HG03354 (cell line): ENCODE measurements at regions not wholly inside any gene's neighbourhood (a gene's known extent, or its start where the extent isn't known, plus 50 kb on each side); places are given as distances from the start of the nearest gene placed in this dataset.
"Not testable (repeated sequence)": the region's sequence is repeated elsewhere in the genome, so short reads cannot be mapped to it uniquely, and the experiment has no call there.

ENCODE experiments used
- ATAC-seq: cut with Tn5 transposase; IDR thresholded peaks from one replicate; pipeline ENCODE4 v1.9.1; 2021; ENCODE audit warnings: mild to moderate bottlenecking; ENCODE audit not compliant: unreplicated experiment, poor library complexity, severe bottlenecking

DNA sequence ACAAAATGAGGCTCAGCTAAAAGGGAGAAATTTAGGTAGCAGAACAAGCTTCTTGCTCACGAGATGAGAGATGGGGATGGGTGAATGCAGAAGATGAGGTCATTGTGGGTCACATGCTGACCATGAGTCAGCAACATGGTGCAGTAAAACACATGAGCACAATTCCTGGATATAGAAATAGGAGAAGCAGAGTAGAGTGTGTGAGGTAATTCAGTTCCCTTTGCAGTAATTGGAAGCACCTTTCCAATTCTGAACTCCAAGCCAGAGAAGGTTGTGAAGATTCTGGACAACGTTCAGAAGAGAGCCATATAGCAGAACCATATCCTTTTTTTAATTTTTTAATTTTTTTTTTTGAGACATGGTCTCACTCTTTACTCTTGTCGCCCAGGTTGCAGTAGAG is 62.0 kb upstream of the LMNTD1 start:
- no peak for ATAC-seq

DNA sequence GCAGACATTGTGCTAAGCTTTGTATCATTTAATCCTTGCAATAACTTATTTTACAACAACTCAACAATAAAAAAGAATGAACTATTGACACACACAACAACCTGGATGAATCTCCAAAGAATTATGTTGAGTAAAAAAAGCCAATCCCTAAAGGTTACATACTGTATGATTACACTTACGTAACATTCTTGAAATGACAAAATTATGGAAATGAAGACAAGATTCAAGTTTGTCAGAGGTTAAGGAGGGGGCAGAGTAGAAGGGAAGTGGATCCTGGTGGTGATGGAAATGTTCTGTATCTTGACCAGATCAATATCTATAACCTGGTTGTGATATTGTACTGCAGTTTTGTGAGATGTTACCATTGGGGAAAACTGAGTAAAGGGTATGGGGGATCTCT is 63.2 kb upstream of the LMNTD1 start:
- no peak for ATAC-seq

DNA sequence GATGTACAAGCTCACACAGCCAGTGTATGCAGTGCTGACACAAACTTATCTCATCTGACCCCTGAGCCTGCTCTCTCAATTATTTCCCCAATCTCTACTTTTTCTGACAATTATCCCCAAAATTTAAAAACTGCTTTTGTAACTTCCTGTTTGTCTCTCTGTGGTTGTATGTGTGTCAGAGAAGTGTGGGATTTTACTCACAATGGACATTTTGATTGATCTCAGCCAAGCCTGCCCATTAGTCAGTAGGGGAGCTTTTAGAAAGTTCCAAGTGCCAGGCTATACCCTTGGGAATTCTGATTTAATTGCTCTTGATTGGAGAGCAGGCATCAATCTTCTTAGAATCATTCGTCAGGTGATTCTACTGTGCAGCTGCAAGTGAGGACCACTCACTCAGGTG is 64.9 kb upstream of the LMNTD1 start:
- ATAC-seq, result no peak

DNA sequence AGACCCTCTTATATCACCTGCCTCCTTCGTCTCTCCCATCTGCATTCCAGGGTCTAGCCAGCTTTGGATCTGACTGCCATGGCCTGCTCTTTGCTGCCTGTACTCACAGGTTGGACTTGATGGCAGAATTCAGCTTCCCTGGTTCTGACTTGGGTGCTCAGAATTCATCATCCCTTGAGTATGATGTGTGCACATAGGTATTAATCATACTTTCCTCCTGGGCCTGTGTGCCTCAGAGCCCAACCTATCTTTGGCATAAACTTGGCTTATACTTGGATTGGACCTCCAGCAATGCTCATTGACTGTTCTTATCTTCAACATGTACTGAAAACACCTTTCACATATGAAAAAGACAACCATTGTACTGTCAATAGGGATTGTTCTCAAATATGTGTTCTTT is 70.7 kb upstream of the LMNTD1 start:
- ATAC-seq, result no peak

DNA sequence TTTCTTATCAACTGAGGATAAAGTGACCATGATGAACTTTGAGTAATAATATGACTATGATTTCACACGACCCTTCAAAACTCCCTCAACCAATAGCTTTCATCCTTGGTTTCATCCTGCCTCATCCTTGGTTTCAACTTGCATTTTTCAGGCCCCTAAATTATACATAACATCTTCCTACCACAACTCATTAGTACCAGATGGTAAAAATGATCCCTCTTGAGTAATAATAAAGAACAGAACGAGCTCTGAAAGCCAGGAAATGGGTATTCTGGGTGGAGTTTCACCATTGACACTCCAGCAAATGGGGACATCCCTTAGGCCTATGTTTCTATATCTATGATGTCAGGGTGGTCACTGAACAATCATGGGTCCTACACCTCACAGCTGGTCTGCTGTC is 72.1 kb upstream of the LMNTD1 start:
- ATAC-seq, result no peak

DNA sequence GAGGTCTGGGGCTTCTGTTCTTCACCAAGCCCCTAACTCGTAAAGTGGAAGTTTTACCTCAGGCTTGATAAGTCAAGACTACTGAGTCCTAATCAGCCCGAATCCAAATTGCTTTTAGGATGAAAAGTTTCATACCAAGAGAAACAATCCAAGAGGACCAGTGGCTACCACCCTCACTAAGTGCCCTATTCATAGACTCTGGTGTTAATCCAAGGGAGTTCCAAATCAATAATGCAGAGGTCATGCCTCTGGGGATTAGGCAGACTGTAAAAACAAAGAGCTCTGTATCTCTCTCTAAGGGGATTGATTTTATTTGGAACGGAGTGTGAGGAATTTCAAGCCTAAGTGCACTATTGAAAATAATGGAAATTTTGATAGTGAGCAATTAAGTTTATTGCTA is 76.3 kb upstream of the LMNTD1 start:
- no peak for ATAC-seq

DNA sequence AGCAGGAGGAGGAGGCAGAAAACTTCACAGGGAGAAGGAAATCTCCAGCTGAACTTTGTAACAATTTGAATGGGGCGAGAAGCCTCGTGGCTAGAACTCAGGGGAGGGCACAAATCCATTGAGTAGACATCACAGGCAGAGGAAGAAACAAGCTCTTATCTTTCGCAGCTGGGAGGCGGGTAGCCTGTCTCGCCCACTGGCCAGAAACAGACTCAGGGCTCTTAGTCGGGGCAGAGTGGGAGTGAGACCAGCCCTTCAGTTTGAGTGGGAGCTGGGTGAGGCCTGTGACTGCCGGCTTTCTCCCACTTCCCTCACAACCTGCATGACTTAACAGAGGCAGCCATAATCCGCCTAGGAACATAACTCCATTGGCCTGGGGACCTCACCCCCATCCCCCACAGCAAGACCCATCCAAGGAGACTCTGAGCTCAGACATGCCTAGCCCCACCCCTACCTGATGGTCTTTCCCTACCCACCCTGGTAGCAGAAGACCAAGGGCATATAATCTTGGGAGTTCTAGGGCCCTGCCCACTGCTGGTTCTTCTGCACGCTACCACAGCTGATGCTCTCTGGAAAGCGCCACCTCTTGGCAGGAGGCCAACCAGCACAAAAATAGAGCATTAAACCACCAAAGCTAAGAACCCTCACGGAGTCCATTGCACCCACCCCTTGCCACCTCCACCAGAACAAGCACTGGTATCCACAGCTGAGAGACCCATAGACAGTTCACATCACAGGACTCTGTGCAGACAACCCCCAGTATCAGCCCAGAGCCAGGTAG is 77.8 kb upstream of the LMNTD1 start:
- not testable (repeated sequence) for ATAC-seq

DNA sequence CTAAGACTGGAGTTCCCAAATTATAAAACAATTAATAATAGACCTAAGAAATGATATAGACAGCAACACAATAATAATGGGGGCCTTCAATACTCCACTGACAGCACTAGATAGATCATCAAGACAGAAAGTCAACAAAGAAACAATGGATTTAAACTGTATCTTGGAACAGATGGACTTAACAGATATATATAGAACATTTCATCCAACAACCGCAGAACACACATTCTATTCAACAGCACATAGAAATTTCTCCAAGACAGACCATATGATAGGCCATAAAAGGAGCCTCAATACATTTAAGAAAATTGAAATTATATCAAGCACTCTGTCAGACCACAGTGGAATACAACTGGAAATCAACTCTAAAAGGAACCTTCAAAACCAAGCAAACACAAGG is 80.1 kb upstream of the LMNTD1 start:
- not testable (repeated sequence) for ATAC-seq

DNA sequence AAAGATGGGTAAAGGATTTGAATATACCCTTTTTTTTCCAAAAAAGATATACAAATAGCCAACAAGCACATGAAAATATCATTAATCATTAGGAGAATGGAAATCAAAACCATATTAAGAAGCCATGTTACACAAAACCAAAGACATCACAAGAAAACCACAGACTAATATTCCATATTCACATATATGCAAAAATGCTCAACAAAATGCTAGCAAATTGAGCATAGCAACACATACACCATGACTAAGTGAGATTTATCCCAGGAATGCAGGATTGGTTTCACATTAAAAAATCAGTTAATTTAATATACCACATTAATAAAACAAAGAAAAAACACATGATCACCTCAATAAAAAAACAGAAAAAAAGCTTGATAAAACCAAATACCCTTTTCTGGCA is 84.7 kb upstream of the LMNTD1 start:
- ATAC-seq, result no peak

DNA sequence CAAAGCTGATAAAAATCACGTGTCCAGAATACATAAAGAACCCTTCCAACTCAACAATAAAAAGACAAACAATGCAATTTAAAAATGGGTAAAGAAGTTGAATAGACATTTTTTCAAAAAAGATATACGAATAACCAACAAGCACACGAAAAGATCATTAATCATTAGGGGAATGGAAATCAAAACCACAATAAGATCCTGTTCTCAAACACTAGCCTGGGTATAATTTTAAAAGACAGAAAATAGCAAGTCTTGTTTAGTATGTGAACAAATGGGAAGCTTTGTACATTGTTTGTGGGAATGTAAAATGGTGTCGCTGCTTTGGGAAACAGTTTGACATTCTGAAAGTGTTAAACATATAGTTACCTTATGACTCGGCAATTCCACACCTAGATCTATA is 86.3 kb upstream of the LMNTD1 start:
- no peak for ATAC-seq

DNA sequence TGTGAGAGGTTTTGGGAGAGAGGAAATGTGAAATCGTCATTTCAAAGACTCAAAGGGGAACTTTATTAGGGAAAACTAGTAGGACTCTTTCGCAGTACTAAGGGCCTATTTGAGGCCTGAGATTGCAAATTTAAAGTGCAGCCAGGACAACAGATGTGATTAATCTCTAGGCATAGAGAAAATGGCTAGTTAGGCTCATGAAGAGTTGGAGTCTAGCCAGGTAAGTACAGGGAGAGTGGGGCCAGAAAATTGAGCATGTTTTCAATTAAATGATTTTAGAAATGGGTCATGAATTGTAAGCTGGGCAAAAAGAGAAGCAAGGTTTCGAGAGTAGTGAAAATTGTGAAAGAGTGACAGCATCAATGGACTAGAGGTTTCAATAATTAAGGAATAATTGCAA is 91.9 kb upstream of the LMNTD1 start:
- ATAC-seq, result no peak

DNA sequence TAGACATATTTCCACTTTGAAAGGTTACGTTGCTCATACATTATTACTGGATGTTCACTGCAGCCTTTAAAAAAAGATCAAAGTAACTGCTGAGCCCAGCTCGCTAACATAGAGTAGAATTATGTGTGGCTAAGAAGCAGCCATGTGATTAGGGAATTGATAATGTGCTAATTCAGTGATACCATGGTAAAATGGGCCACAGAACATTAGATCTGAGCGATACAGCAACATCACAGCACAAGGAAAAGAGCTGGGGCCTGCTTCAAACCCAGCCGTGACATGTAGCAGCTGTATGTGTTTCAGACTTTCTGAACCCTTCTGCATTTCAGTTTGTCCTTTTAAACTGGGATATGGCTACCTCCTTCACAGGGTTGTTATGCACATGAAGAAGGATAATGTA is 92.3 kb upstream of the LMNTD1 start:
- ATAC-seq, result no peak

DNA sequence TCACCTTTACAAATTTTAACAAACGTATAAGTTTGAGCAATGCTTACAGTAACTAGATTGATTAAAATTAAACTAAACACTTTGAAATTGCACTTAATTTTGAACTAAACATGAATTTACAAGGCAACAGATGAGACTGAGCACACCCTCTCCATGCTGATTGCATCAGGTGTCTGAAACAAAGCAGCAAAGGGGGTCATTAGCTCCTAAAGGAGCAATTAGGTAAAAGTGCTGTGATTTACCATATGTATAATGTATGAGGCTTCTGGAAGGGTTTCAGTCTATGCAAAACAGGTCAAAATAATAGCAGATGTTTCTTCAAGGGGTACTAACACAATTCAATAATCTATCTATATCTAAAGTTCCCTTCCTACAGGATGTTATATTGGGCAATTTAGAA is 98.8 kb upstream of the LMNTD1 start:
- no peak for ATAC-seq

DNA sequence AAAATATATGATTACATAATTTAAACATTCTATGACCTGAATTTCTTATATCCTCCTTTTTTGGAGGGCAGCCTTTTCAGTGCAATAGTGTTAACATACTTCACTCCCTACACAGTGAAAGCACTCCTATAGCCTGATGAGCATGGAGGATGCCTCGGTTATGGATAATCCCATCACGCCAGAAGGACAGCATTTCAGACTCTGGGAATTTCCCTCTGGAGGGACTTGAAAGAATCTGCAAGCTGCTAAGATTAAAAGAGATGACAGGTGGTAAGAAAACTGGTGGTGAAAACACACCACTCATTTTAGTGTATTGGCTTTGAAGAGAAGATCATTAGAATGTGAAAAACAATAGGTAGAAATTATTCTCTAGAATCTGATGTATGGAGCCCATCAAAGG is 99.3 kb upstream of the LMNTD1 start:
- no peak for ATAC-seq

DNA sequence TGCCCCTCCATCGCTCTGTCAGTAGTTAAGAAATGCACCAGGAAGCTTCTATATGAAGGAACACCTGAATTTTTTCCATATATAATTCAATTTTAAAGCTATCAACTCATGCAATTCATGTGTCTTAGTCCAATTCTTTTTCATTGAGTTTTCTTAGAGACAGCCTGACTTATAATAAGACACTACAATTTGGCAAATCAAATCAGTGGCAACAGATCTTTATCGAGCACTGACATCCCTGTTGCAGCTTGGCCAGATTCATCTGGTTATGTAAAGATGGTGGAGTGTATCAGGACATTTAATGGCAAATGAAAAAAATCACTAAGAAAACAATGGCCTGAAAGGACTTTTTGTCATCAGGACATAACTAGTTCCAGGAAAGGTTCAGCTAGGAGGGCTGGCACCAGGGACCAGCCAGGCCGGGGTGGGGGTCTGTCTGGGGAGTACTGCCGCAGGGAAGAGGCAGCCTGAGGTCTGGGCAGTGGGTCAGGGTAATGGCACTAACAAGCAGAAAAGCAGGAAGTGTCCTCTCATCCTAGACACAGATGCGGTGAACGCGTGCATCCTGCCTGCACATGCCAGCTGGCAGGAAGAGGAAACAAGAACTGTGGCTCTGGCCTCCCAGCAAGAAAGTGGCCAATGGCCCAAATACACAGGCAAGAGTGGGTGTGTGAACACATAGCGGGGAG is 100.5 kb upstream of the LMNTD1 start:
- no peak for ATAC-seq

DNA sequence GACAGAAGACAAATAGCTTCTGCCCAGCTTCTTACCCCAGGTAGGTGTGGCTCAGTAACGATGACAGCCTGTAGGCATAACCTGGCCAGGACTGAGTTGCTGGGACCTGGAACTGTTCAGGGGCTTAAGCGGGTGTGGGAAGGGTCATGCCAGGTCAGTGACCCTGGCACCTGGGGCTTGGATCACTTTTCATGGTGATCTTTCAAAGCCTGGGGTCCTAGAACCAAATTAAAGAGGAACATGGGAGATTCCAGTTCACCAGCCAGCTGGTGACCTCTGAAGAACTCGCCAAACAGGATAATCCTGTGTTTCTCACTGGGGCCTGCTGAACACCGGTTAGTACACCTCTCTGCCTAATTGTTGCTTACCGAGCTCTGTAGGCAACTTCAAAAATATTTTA is 102.6 kb upstream of the LMNTD1 start:
- no peak for ATAC-seq

DNA sequence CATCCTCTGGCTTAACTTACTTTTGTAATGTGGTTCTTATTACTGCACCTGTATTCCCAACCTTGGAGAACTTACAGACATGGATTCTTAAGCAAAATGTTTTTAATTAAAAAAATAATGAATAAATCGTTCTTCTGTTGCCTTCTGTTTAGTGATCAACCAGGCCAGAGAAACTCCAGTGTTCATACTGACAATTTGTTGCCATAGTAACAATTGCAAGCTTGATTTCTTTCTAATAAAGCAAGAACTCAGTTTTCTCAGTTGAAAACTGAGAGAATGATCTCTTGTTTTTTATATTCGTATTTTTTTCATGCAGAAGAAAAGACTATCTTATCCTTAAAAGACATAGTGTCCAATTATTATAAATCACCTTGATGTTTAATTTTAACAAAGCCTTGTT is 106.5 kb upstream of the LMNTD1 start:
- ATAC-seq, result no peak

DNA sequence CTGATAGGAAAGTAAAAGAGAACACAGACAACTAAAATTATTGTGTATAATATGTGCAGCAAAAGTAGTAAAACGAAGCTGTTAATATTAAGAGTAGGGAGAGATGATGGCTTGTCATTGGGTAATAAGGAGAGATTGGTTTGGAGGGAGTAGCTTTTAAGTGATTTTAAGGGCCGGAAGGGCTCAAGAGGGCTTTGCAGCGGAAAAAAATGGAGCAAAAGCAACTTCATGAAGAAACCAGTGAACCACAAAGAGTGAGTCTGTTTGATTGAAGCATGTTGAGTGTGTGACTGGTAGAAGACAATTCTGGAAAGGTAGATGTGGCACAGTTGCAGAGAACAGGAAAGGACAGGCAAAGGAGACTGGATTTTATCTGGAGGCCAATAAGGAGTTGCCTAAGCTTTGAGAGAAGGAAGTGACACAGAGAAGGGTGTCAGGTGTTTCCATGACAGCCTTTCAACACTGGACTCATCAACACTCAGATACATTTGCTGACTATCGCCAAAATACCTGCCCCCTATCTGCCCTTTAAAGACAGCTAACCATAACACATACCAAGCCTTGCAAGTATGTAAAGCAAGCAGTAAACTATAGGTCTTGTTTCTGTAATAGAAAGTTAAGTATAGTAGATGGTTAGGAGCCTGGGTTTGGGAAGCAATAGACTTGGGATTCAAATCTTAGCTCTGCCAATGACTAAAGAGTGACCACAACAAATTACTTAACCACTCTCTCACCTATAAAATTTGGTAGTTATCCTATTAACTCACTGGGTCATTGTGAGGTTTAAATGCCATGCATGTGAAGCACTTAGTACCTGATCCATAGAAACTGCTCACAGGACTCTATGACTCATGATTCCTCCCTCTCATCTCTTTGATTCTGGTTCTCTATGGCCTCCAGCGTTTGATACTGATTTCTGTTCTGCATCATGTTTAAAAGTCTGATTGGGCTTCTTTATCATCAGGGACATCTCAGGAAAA is 117.3 kb upstream of the LMNTD1 start:
- no peak for ATAC-seq

DNA sequence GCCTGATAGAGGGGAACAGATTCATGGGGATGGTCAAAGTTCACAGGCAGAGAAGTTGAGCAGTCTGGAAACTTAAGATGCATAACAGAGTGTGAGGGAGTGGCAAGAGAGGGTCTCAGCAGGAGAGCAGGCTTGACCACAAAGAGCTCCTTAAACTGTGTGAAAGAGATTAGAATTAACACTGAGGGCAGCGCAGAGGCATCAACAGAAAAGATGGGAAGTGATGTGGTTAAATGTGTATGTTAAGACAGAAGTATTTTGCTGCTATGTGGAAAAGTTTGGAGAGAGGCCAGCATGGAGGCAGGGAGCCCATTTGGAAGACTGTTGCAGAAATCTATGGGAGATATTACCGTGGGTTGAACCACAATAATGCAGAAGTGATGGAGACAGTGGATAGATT is 122.7 kb upstream of the LMNTD1 start:
- no peak for ATAC-seq

DNA sequence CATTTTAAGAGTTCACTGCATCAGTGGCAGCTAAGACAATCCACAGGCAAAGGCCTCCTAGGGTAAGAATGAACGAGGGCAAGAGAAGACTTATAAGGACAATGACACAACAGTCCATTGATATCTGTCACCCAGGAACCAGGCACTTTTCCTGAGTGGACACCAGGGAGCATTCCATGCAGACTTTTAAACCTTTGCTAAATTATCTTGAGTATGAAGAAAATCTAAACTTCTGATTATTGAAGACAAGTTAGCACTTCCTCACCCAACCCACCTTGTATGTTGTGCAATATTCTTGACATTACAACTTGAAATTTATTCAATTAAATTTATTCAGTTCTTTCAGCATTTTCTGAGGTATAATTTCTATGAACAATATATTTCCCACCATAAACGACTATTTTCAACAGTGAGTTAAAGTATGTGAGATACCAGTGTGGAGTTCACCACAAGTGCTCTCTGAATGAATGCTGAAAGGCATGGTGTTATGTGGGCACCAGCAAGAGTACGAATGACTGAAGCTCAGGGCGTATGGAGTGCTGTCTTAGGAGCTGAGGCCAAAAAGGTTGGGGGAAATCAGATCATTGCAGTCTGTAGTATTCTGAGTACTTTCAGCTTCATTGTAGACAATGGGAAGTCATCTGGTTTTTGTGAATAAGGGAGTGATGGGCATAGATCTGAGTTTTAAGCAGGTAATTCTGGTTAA is 124.3 kb upstream of the LMNTD1 start:
- ATAC-seq, result no peak
